ENCODE measurements at regions not wholly inside any gene's neighbourhood (a gene's known extent, or its start where the extent isn't known, plus 50 kb on each side); places are given as distances from the start of the nearest gene placed in this dataset.

- DNase-seq: no peak
These were observed 83.8 kb downstream of the AXIN2 start for GRCh38 chr17:65477600-65477999.

GRCh38 chr17:65474660-65475059 is 86.8 kb downstream of the AXIN2 start:
- DNase-seq: no peak

DNA sequence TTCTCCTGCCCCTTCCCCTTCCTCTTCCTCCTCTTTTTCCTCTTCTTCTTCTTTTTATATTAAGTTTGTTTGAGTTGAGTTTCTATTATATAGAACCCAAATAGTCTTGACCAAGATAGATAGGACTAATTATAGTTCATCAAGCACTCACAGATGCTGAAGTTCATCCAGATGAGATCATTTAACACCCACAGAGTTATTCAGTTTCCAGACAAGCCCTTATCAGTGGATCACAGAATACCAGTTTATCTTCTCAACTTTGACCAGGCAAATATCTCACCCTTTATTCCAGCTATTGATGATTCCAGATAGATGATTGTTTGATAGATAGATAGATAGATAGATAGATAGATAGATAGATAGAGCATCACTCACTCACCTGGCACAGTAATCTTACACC is 87.5 kb downstream of the AXIN2 start:
- DNase-seq: no peak

GRCh38 chr17:65473363-65473762 is 88.1 kb downstream of the AXIN2 start:
- no peak for DNase-seq

DNA sequence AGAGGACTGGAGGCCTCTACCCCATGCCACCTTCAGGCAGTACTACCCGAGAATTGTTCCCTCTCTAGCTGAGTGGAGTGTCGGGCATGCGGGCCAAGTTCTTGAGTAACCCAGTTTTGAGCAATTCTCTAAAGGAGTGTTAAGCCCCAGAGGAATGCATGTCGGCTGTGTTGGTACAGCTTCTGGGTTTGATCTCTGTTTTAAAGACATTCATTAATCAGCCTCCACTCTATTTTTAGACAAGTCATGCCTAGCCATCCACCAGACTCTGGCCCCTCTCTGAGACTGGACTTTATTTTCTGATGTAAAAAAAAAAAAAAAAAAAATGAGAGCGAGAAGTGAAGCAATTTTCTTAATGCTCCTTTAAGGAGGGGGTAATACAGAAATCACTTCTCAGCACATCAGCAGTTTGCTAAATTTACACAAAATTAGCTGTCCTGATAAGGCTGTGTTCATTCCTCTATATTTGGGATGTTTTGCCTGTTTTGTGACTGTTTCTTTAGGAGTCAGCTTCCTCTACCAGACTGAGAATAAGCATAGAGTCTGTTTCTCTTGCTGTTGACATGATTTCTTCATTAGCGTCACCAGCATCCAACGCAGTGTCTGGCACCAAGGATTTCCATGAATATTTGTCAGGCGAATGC is 88.7 kb downstream of the AXIN2 start:
- no peak for DNase-seq

GRCh38 chr17:65470783-65471182 is 90.7 kb downstream of the AXIN2 start:
- DNase-seq: no peak

DNA sequence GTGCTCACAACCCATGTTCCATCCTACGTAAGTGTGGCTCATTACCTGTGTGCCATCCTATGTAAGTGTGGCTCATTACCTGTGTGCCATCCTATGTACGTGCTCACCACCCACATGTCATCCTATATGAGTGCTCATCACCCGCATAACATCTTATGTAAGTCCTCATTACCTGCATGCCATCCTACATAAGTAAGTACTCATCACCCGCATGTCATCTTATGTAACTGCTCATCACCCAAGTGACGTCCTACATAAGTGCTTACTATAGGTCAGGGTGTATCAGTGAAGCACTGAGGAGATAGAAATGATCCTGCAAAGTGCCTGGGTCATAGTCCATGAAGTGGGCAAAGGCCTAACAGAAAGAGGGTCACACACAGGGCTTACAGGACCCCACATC is 93.1 kb downstream of the AXIN2 start:
- DNase-seq: no peak

DNA sequence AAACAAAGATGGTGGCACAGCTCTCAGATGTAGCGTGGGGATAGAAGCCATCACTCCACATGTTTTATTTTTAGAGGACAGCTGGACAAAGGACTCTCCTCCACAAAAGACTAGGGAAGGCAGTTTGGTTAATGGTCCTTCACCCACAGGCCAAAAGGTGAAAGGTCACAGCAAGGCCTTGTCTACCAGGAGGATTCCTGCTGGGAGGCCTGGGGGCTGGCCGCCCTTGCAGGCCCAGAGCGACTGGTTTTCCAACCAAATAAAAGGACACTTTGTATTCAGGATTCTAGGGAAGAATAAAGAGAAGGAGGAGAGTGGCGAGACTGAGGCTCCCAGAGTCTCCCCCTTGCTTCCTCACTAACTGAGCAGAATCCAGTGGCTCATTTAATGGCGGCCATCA is 94.3 kb downstream of the AXIN2 start:
- no peak for DNase-seq

GRCh38 chr17:65466547-65466946 is 94.9 kb downstream of the AXIN2 start:
- DNase-seq: no peak

DNA sequence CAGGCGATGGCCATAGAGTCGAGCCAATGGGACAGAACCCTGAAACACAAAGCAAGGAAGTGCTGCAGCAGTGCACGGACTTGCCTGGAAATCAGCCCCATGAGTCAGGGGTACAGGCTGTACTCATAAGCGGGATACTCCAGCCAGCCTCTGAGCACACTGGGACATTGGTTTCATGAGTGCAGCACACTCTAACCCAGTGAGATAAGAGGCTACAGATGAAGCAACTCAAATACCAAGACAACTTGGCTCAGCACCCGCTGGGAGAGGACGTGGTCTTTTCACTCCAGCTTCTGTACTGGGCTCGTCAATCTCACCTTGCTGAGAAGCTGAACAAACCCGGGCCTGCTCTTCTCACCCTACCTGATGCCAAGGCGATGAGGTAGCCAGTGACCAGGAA is 98.2 kb downstream of the AXIN2 start:
- no peak for DNase-seq

- DNase-seq: no peak
These were observed 101.6 kb downstream of the AXIN2 start for GRCh38 chr17:65459677-65460347.

DNA sequence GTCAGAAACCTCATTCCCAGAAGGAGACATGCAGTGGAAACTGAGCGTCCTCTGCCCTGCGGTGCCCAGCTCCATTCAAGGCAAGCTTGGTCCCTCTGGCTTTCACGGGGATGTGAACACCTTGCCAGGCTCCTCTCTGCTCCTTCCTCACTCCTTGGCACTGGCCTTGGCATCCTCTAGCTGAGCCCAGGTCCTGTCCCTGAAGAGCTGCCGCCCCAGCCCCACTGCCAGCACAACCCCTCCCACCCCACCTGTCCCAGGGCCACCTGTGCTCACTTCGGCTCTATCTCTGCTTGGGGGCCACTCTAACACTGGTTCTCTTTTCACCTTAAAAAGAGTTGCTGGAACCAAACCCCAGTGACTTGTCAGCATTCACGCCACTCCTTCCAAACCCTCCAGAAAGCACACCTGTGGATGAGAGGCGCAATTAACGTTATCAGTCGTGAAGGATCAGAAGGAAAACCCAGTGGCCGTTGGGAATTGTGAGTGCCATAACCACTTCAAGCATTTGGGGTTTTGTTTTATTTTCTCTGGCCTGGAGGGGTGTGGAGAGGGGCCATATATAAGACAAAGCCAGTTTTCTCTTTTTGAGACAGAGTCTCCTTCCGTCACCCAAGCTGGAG is 103.7 kb downstream of the AXIN2 start:
- no peak for DNase-seq

DNA sequence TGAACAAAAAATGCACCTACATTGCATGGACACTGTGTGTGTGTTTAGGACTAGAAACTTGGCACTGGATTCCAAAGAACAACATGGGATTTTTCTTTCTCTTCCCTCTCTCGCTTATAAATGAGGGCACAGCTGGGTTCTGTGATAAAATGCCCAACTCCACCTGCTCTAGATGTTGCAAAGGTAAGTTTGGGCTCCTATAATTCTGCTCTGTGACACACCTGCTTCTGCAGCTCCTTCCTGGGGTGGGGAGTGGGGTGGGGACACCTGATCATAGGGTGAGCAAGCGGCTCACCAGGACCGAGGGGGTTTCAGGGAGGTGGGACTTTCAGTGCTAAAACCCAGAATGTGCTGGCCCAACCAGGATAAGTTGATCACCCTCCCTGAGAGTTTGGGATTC is 104.3 kb downstream of the AXIN2 start:
- DNase-seq: peak in 1 of 2 experiments; percentile 13

DNA sequence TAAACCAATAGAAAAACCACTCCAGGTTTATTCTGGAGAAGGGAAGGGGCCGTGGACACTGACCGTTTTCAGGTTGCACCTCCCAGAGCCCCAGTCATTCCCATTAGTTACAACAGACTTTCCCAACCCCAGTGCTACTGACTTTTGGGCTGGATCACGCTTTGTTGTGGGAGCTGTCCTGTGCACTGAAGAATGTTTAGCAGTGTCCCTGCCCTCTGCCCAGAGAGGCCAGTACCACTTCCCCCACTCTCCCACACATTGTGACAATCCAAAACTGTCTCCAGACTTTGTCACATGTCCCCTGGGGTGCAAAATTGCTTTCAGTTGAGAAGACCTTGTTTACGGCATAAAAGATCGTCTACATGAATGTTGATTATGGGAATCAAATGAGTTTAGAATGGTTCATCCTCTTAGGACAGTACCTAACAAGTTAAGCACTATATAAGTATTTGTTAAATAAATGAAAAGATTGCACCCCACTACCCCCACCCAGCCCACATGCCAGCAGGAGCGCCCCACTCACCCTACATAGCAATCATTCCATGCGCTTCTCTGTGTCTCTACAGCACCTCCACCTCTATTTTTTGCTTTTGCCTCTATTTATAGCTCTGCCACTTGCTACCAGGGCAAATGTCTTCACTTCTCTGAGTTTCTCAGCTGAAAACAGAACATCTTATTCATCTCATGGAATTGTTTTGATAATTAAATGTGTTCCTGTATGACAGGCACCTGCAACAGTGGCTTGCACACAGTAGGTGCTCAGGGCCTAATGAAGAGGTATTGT is 104.9 kb downstream of the AXIN2 start:
- no peak for DNase-seq

DNA sequence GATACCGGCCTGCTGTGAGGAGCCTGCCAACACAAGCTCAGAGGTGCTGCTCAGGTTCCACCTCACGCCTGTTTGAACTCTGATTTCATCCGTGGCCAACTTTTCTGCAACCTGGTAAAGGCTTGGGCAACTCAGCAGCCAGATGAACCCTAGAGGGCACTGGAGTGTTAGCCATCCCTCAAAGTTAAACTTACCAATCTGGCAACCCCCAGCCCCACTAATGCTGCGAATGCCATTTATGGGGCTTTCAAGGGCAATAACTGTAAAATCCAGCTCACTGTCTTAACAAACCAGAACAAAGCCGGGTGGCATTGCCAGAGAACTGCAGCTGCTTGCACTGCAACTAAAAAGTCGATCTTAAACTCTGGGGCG is 105.5 kb downstream of the AXIN2 start:
- no peak for DNase-seq

GRCh38 chr17:65455154-65455971 is 106.1 kb downstream of the AXIN2 start:
- DNase-seq: no peak

GRCh38 chr17:65453204-65453931 is 108.1 kb downstream of the AXIN2 start:
- no peak for DNase-seq

DNA sequence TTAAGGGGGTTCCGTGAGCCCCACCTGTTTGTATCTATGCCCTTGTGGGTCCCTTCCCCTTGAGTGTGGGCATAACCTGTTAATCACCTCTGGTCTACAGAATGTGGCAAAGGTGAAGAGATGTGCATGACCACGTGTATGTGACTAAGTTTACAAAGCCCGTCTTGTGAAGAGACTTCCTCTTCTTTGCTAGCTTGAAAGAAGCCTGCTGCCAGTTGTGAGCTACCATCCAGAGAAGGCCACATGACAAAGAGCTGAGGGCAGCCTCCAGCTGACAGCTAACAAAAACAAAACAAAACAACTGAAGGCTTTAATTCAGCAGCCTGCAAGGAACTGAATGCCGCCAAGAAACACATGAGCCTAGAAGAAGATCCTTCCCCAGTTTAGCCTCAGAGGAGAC is 112.0 kb downstream of the AXIN2 start:
- DNase-seq: no peak

- no peak for DNase-seq
These were observed 113.6 kb downstream of the AXIN2 start for GRCh38 chr17:65447823-65448222.

DNA sequence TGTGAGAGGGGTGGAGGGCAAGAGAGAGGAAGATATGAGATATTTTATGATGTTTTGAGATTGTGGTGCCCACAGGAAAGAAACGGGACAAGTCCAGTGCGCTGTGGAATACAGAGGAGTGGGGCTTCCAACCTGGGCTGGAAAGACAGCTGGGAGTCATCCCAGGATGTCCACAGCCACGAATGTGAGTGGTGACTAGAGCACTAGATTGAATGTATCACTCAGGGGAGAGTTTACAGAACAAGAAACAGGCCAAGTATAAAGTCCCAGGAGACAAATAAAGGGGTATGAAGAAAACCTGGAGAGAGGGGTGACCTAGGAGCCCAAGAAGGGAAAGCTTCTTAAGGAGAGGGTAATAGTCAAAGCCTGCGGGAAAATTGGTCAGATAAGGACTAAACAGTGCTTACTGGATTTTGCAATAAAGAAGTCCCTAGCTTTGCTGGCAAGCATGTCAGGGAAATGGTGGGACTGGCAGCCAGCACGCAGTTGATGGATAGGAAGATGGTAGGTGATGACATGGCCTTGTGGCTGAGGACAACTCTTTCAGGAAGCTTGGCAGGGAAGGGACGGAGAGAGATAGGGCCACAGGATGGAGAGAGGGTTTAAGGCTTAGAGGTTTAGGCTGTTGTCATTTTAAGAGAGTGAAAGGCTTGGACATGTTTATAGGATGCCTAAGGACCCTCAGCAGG is 114.5 kb downstream of the AXIN2 start:
- DNase-seq: no peak

DNA sequence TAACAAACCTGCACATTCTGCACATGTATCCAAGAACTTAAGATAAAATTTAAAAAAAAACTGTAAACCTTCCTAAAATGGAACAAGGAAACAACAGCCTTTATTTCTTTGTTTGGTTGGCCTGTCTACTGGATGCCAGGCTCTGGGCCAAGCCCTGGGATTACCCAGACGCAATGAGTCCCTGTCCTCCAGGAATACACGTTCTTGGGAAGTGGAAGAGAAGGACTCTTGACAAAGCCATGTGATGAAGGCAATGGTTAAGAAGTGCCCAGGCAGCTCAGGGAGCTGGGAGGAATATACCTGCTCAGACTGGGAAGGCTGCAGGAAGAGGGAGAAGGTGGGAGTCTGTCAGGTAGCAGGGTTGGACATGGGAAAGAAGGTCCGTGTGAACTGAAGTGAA is 115.4 kb downstream of the AXIN2 start:
- DNase-seq: no peak

GRCh38 chr17:65444049-65444448 is 117.4 kb downstream of the AXIN2 start:
- DNase-seq: no peak
